ENCODE measurements at regions not wholly inside any gene's neighbourhood (a gene's known extent, or its start where the extent isn't known, plus 50 kb on each side); places are given as distances from the start of the nearest gene placed in this dataset.

DNA sequence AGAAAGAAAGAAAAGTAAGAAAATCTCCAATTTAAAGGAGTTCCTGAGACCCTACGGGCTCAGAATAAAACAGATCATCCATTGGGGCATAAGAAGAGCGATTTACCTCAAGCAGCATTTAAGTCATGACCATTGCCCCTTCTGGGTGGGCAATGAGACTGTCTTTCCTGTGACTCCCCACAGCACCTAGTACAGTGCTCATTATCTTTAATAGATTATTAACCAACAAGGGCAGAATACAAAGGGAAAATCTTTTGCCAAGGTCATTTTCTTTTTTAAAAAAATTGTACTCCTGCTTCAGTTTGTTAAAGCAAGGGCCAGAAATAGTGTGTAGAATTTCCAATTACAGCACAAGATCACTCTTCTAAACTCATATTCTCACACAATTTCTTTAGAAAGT lies 443.3 kb upstream of the AGTR1 start:
- no peak for DNase-seq
- Histone ChIP-seq H3K4me1 (no peaks in the 10 kb centered on the region), H3K4me3 (no peak overlapping the region), H3K27me3 (no peaks in the 10 kb centered on the region), H3K27ac (no peak overlapping the region), H3K36me3 (no peaks in the 10 kb centered on the region), H3K9me3 (no peaks in the 10 kb centered on the region)
- TF ChIP-seq CTCF (IDR thresholded peaks at IDR 0.05) = no peak
- no peak for TF ChIP-seq POLR2AphosphoS5 (IDR thresholded peaks at IDR 0.05)
- no peak for ATAC-seq (ENCODE audit: low FRiP score in 2 of 2)
- 79 to 91% methylated on average over 2 of the region's 2 CpGs for whole genome bisulfite sequencing, 2 donors

DNA sequence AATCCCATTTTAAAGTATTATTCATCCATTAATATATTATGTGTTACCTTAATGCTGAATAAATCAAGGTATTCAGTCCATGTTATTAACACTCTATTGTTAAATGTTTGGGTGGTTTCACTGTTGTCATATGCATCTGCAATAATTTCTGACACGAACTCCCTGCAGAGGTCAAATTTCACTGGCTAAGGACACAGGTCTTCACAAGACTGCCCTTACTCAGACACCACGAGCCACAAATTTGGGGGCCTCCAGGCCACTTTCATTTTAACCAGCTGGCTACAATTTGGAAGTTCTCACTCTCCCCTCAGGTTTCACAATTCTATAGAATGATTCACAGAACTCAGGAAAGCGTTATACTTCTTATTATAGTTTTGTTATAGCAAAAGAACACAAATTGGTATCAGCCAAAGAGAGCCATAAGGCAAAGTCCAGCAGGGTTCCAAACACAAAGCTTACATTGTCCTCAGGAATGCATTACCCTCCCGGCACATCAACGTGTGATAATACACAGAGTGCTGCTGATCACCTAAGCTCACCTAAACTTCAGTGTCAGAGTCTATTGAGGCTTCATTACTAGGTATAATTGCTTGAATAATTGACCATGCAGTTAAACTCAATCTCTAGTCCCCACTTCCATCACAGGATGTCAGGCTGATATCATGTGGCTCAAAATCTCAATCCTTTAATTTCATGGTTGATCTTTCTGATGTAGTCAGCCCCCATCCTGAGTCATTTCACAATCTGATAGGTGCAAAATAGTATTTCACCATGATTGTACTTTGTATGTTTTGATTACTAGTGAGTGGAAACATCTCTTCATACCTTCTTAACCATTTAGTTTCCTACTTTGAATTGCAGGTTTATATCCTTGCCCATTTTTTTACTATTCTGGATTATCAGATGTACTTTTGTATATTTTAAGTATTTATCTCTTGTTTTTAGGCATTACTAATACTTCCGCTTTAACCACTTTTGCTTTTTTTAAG lies 441.4 kb upstream of the AGTR1 start:
- 61 to 62% methylated on average over 6 of the region's 6 CpGs for WGBS, 2 donors
- DNase-seq (no peak), ATAC-seq (ENCODE audit: low FRiP score in 2 of 2) (no peak)
- H3K4me3 ChIP-seq = no peak overlapping the region
- no peaks in the 10 kb centered on the region for H3K9me3 ChIP-seq
- no peak overlapping the region for H3K27ac ChIP-seq
- H3K27me3 ChIP-seq = no peaks in the 10 kb centered on the region
- H3K36me3 ChIP-seq = no peaks in the 10 kb centered on the region
- TF ChIP-seq CTCF (IDR thresholded peaks at IDR 0.05) = no peak
- no peak for TF ChIP-seq EP300 (IDR thresholded peaks at IDR 0.05)
- no peak for TF ChIP-seq POLR2AphosphoS5 (IDR thresholded peaks at IDR 0.05)
- no peak for TF ChIP-seq POLR2A (IDR thresholded peaks at IDR 0.05)
- H3K4me1 ChIP-seq = no peaks in the 10 kb centered on the region

DNA sequence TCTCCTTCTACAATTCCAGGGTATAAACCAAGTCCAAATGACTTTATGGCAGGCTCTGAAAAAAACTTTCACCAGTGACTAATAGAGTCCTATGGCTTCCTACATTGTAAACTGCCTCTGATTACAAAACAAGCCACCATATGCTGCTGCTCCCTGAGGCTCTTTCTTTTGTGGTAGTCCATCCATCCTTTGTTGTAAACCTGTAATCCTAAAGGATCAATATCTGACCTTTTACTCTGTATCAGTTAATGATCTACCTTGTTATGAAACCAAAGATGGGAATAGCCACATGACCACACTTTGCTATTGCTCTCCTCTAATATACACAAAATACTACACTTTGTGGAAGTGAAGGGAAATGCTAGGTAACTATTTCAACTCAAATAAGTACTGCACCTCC lies 434.7 kb upstream of the AGTR1 start:
- Histone ChIP-seq H3K36me3 (no peaks in the 10 kb centered on the region), H3K4me3 (no peak overlapping the region), H3K4me1 (no peaks in the 10 kb centered on the region), H3K27me3 (no peaks in the 10 kb centered on the region), H3K9me3 (no peaks in the 10 kb centered on the region), H3K27ac (no peak overlapping the region)
- no peak for ATAC-seq (ENCODE audit: low FRiP score in 2 of 2)
- no peak for TF ChIP-seq CTCF (IDR thresholded peaks at IDR 0.05)
- no peak for TF ChIP-seq POLR2AphosphoS5 (IDR thresholded peaks at IDR 0.05)
- no peak for TF ChIP-seq POLR2A (IDR thresholded peaks at IDR 0.05)
- TF ChIP-seq EP300 (IDR thresholded peaks at IDR 0.05) = no peak
- no peak for DNase-seq

DNA sequence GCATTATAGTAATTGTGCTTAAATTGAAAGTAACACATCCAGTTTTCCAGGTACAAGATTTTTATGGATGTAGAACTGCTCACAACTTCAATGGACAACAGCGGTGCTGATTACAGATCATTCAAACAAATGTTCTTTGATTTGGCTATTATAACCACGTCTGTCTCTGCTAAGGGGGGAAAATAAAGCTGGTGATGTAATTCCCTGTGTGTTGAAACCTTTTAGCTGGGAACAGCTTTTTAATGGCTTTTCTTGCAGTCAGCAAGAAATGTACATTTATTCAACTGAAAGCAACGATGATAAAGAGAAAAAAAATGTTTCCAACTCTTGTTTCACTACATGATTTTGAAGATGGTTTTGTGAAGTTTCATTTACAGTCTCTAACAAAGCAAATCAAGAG lies 431.9 kb upstream of the AGTR1 start:
- ATAC-seq (ENCODE audit: low FRiP score in 2 of 2) (no peak), DNase-seq (no peak)
- H3K4me1 ChIP-seq = no peaks in the 10 kb centered on the region
- no peak overlapping the region for H3K4me3 ChIP-seq
- H3K36me3 ChIP-seq = no peaks in the 10 kb centered on the region
- no peaks in the 10 kb centered on the region for H3K9me3 ChIP-seq
- TF ChIP-seq POLR2A (IDR thresholded peaks at IDR 0.05) (no peak), CTCF (IDR thresholded peaks at IDR 0.05) (no peak), POLR2AphosphoS5 (IDR thresholded peaks at IDR 0.05) (no peak), EP300 (IDR thresholded peaks at IDR 0.05) (no peak)
- H3K27ac ChIP-seq = no peak overlapping the region
- 54 to 65% methylated on average over 3 of the region's 3 CpGs for WGBS, 2 donors
- H3K27me3 ChIP-seq = no peaks in the 10 kb centered on the region

DNA sequence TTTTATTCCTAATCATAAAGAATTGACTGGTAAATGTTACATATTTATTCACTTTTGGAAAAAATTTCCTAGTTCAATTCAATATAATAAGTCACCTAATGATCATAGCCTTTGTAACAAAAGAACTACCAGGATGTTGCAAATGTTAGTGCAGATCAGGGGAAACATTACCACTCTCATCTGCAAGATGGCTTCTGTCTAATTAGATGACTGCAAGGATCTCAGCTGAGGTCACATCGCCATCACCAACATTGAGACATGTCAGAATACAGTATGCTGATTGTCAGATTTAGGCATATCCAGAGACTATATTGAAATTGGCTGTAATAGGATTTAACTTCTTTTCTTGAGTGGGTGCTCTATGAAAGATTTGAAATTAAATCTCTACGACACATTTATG lies 431.4 kb upstream of the AGTR1 start:
- 88 to 93% methylated on average over 2 of the region's 2 CpGs for WGBS, 2 donors
- Histone ChIP-seq H3K27ac (no peak overlapping the region), H3K27me3 (no peaks in the 10 kb centered on the region), H3K36me3 (no peaks in the 10 kb centered on the region), H3K9me3 (no peaks in the 10 kb centered on the region), H3K4me3 (no peak overlapping the region), H3K4me1 (no peaks in the 10 kb centered on the region)
- ATAC-seq (ENCODE audit: low FRiP score in 2 of 2) (no peak), DNase-seq (no peak)
- no peak for TF ChIP-seq POLR2AphosphoS5 (IDR thresholded peaks at IDR 0.05)
- no peak for TF ChIP-seq EP300 (IDR thresholded peaks at IDR 0.05)
- TF ChIP-seq CTCF (IDR thresholded peaks at IDR 0.05) = no peak
- TF ChIP-seq POLR2A (IDR thresholded peaks at IDR 0.05) = no peak
